ENCODE measurements at regions not wholly inside any gene's neighbourhood (a gene's known extent, or its start where the extent isn't known, plus 50 kb on each side); places are given as distances from the start of the nearest gene placed in this dataset.

DNA sequence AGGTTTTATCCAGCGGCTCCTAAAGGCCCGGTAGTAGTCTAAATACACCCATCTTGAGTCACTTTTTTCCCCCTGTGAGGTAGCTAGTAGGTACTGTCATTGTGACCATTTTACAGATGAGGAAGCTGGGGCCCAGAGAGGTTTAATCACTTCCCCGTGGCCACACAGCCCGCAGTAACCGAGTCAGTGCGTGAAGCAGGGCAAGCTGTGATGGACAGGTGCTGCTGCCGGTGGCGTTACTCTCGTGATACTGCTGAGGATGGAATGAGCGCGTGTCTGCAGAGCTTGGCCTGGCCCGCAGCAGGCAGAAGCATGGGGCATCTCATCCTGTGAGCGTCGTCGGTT lies 226.3 kb upstream of the CIBAR2 start:
- no peaks in the 10 kb centered on the region for H3K79me2 ChIP-seq (ENCODE audit: insufficient read depth, low read length)
- TF ChIP-seq CTCF (IDR thresholded peaks at IDR 0.05; ENCODE audit: borderline replicate concordance, extremely low read depth, low read length, poor library complexity, severe bottlenecking): no peak
- TF ChIP-seq EZH2 (IDR thresholded peaks at IDR 0.05; ENCODE audit: borderline replicate concordance, low read depth, low read length, severe bottlenecking): no peak

GRCh38 chr16:85338989-85339685 lies 226.9 kb upstream of the CIBAR2 start:
- Histone ChIP-seq H3K36me3 (ENCODE audit: insufficient read depth, low read length) (no peaks in the 10 kb centered on the region), H2AFZ (ENCODE audit: low read depth, low read length) (no peak overlapping the region), H4K20me1 (ENCODE audit: insufficient read depth, low read length) (peaks cover 2% of the 10 kb centered on the region; the same call in 1 of the 2 replicates), H3K9me3 (ENCODE audit: insufficient read depth, low read length, severe bottlenecking) (no peaks in the 10 kb centered on the region), H3K79me2 (ENCODE audit: insufficient read depth, low read length) (no peaks in the 10 kb centered on the region), H3K4me2 (ENCODE audit: insufficient read depth, low read length) (no peak overlapping the region), H3K4me3 (ENCODE audit: low read depth in 1 of 2, low read length in 2 of 2) (no peak overlapping the region), H3K27me3 (ENCODE audit: insufficient read depth, low read length, poor library complexity) (no peaks in the 10 kb centered on the region), H3K27ac (ENCODE audit: low read length) (no peak overlapping the region), H3K9ac (ENCODE audit: low read depth, low read length) (no peak overlapping the region), H3K4me1 (ENCODE audit: insufficient read depth, low read length) (no peaks in the 10 kb centered on the region)
- ATAC-seq (ENCODE audit: insufficient read depth, low read depth) (no peak), DNase-seq (no peak)
- no peak for TF ChIP-seq EZH2 (IDR thresholded peaks at IDR 0.05; ENCODE audit: borderline replicate concordance, low read depth, low read length, severe bottlenecking)
- TF ChIP-seq CTCF (IDR thresholded peaks at IDR 0.05; ENCODE audit: borderline replicate concordance, extremely low read depth, low read length, poor library complexity, severe bottlenecking): no peak

More for the DNA sequence above, 226.3 kb upstream of the CIBAR2 start:
- DNase-seq: no peak
- no peaks in the 10 kb centered on the region for H3K27me3 ChIP-seq (ENCODE audit: insufficient read depth, low read length, poor library complexity)
- H3K4me3 ChIP-seq (ENCODE audit: low read depth in 1 of 2, low read length in 2 of 2): no peak overlapping the region
- H3K4me2 ChIP-seq (ENCODE audit: insufficient read depth, low read length): no peak overlapping the region
- no peak overlapping the region for H3K27ac ChIP-seq (ENCODE audit: low read length)
- no peaks in the 10 kb centered on the region for H3K4me1 ChIP-seq (ENCODE audit: insufficient read depth, low read length)
- H3K9ac ChIP-seq (ENCODE audit: low read depth, low read length): no peak overlapping the region
- no peak overlapping the region for H2AFZ ChIP-seq (ENCODE audit: low read depth, low read length)
- no peaks in the 10 kb centered on the region for H3K36me3 ChIP-seq (ENCODE audit: insufficient read depth, low read length)
- peaks cover 2% of the 10 kb centered on the region; the same call in 1 of the 2 replicates for H4K20me1 ChIP-seq (ENCODE audit: insufficient read depth, low read length)
- no peaks in the 10 kb centered on the region for H3K9me3 ChIP-seq (ENCODE audit: insufficient read depth, low read length, severe bottlenecking)
- no peak for ATAC-seq (ENCODE audit: insufficient read depth, low read depth)

GRCh38 chr16:85341972-85342695 lies 229.9 kb upstream of the CIBAR2 start:
- Histone ChIP-seq H3K9me3 (ENCODE audit: insufficient read depth, low read length, severe bottlenecking) (no peaks in the 10 kb centered on the region), H3K4me3 (ENCODE audit: low read depth in 1 of 2, low read length in 2 of 2) (no peak overlapping the region), H3K27me3 (ENCODE audit: insufficient read depth, low read length, poor library complexity) (no peaks in the 10 kb centered on the region), H3K4me2 (ENCODE audit: insufficient read depth, low read length) (no peak overlapping the region), H3K4me1 (ENCODE audit: insufficient read depth, low read length) (no peaks in the 10 kb centered on the region), H2AFZ (ENCODE audit: low read depth, low read length) (no peak overlapping the region), H3K79me2 (ENCODE audit: insufficient read depth, low read length) (no peaks in the 10 kb centered on the region), H4K20me1 (ENCODE audit: insufficient read depth, low read length) (peaks cover 8% of the 10 kb centered on the region), H3K9ac (ENCODE audit: low read depth, low read length) (no peak overlapping the region), H3K36me3 (ENCODE audit: insufficient read depth, low read length) (no peaks in the 10 kb centered on the region), H3K27ac (ENCODE audit: low read length) (no peak overlapping the region)
- DNase-seq: no peak
- no peak for TF ChIP-seq EZH2 (IDR thresholded peaks at IDR 0.05; ENCODE audit: borderline replicate concordance, low read depth, low read length, severe bottlenecking)
- TF ChIP-seq CTCF (IDR thresholded peaks at IDR 0.05; ENCODE audit: borderline replicate concordance, extremely low read depth, low read length, poor library complexity, severe bottlenecking): no peak
- ATAC-seq (ENCODE audit: insufficient read depth, low read depth): no peak
